ENCODE measurements at regions not wholly inside any gene's neighbourhood (a gene's known extent, or its start where the extent isn't known, plus 50 kb on each side); places are given as distances from the start of the nearest gene placed in this dataset.

GRCh38 chr2:60214626-60214875 lies 338.9 kb downstream of the BCL11A start:
- TF ChIP-seq, protein P1, sequence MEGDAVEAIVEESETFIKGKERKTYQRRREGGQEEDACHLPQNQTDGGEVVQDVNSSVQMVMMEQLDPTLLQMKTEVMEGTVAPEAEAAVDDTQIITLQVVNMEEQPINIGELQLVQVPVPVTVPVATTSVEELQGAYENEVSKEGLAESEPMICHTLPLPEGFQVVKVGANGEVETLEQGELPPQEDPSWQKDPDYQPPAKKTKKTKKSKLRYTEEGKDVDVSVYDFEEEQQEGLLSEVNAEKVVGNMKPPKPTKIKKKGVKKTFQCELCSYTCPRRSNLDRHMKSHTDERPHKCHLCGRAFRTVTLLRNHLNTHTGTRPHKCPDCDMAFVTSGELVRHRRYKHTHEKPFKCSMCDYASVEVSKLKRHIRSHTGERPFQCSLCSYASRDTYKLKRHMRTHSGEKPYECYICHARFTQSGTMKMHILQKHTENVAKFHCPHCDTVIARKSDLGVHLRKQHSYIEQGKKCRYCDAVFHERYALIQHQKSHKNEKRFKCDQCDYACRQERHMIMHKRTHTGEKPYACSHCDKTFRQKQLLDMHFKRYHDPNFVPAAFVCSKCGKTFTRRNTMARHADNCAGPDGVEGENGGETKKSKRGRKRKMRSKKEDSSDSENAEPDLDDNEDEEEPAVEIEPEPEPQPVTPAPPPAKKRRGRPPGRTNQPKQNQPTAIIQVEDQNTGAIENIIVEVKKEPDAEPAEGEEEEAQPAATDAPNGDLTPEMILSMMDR (IDR thresholded peaks at IDR 0.05), result no peak
- no peak for TF ChIP-seq POLR2A (IDR thresholded peaks at IDR 0.05)

All from Peyer's patch (tissue), 4 donors.